NB4 (cell line): ENCODE measurements at regions not wholly inside any gene's neighbourhood (a gene's known extent, or its start where the extent isn't known, plus 50 kb on each side); places are given as distances from the start of the nearest gene placed in this dataset.

Source experiments
- CTCF ChIP-seq: IDR thresholded peaks from one replicate; pipeline ENCODE4 v1.5.1; 2012; ENCODE audit warnings: low read depth, low read length
- MAX ChIP-seq: IDR thresholded peaks from 2 replicates; pipeline ENCODE4 v1.6.1; 2011; ENCODE audit warnings: low read depth, low read length
- MYC ChIP-seq: IDR thresholded peaks from 2 replicates; pipeline ENCODE4 v1.6.1; 2011; ENCODE audit warnings: low read depth, low read length
- POLR2A ChIP-seq: IDR thresholded peaks from 2 replicates; pipeline ENCODE4 v1.6.1; 2011; ENCODE audit warnings: mild to moderate bottlenecking; ENCODE audit not compliant: insufficient read length; ENCODE audit errors: extremely low read depth

GRCh38 chrX:39709812-39710211 is 387.9 kb downstream of the BCOR start:
- TF ChIP-seq CTCF: no peak
- TF ChIP-seq MAX: no peak
- TF ChIP-seq POLR2A: no peak
- TF ChIP-seq MYC: no peak
